ENCODE measurements at regions not wholly inside any gene's neighbourhood (a gene's known extent, or its start where the extent isn't known, plus 50 kb on each side); places are given as distances from the start of the nearest gene placed in this dataset.

- DNase-seq = no peak
- Histone ChIP-seq H3F3A (replicated peaks; ENCODE audit: insufficient read depth) (no peaks in the 10 kb centered on the region), H3K9ac (no peak overlapping the region), H3K79me2 (ENCODE audit: insufficient read depth) (no peaks in the 10 kb centered on the region), H3K4me1 (ENCODE audit: control insufficient read depth in 1 of 2, insufficient read depth in 2 of 2, low read depth in 1 of 2, low read length in 1 of 2) (no peaks in the 10 kb centered on the region; a peak in 2 of 4 replicates), H3K4me3 (ENCODE audit: low read depth in 2 of 2, low read length in 1 of 2) (no peak overlapping the region), H3K4me2 (no peak overlapping the region), H3K9me3 (no peaks in the 10 kb centered on the region), H4K20me1 (ENCODE audit: insufficient read depth) (no peaks in the 10 kb centered on the region), H3K27ac (ENCODE audit: low read depth in 2 of 2, low read length in 1 of 2) (no peak overlapping the region), H3K9me2 (no peaks in the 10 kb centered on the region), H2AFZ (ENCODE audit: low read depth) (no peak overlapping the region), H3K27me3 (ENCODE audit: insufficient read depth) (no peaks in the 10 kb centered on the region), H3K36me3 (replicated peaks in 1 of 2; ENCODE audit: control insufficient read depth in 1 of 2, insufficient read depth in 2 of 2, low read length in 1 of 2) (no peaks in the 10 kb centered on the region)
- CTCF ChIA-PET = interaction anchor here (1.5 kb wide), 1 partner anchor 17 kb away, joined by 3 read pairs; no protein-coding TSS in a partner anchor
- no peak for TF ChIP-seq TAF1 (IDR thresholded peaks at IDR 0.05; ENCODE audit: borderline replicate concordance, low read depth, low read length)
- TF ChIP-seq EP300 (IDR thresholded peaks at IDR 0.05; ENCODE audit: borderline replicate concordance in 1 of 2, low read depth in 1 of 2, low read length in 1 of 2) = no peak
- no peak for TF ChIP-seq ELF1 (IDR thresholded peaks at IDR 0.05)
- no peak for TF ChIP-seq USF2 (IDR thresholded peaks at IDR 0.05; ENCODE audit: borderline replicate concordance, low read depth, low read length)
- TF ChIP-seq USF1 (IDR thresholded peaks at IDR 0.05; ENCODE audit: borderline replicate concordance, low read depth) = no peak
- TF ChIP-seq REST (IDR thresholded peaks at IDR 0.05; ENCODE audit: low read depth, low read length) = no peak
- TF ChIP-seq FOXM1 (IDR thresholded peaks at IDR 0.05; ENCODE audit: low read depth) = no peak
- TF ChIP-seq GATA2 (CRISPR knock-in tag; IDR thresholded peaks at IDR 0.05) = no peak
- no peak for TF ChIP-seq MEF2A (IDR thresholded peaks at IDR 0.05; ENCODE audit: borderline replicate concordance, low read depth)
- no peak for TF ChIP-seq IRF3 (IDR thresholded peaks at IDR 0.05; ENCODE audit: low read depth, low read length)
- 47% methylated on average over 4 of the region's 4 CpGs for WGBS (ENCODE audit: low lambda C conversion rate)
- POLR2A ChIA-PET = interaction anchor here (0.8 kb wide), 1 partner anchor 8 kb away, joined by 3 read pairs; no protein-coding TSS in a partner anchor
Observed at GRCh38 chr11:90757849-90758494, 535.1 kb upstream of the CHORDC1 start.

Data from SK-N-SH (cell line).